CD4-positive, alpha-beta T cell (primary cell): ENCODE measurements at regions not wholly inside any gene's neighbourhood (a gene's known extent, or its start where the extent isn't known, plus 50 kb on each side); places are given as distances from the start of the nearest gene placed in this dataset.

Experiments
- ATAC-seq: fragments of 200-7000 bp; cut with Tn5 transposase; one replicate; pipeline ENCODE4 v1.10.0; 2022; ENCODE audit warnings: mild to moderate bottlenecking; ENCODE audit not compliant: poor library complexity
- CTCF ChIA-PET: fragments of 350-600 bp; sonication (Branson Sonifier 250); formaldehyde crosslinking; loops from one replicate; lab custom pipeline; 2021; ENCODE audit warnings: antibody characterized with exemption, inconsistent platforms; lab: Charles Lee
- POLR2A ChIA-PET: fragments of 350-600 bp; sonication (Branson Sonifier 250); formaldehyde crosslinking; loops from one replicate; lab custom pipeline; 2021; ENCODE audit warnings: antibody characterized with exemption, inconsistent platforms; lab: Charles Lee
- DNase-seq, 14 experiments: peaks; one replicate each; pipeline ENCODE4 v3.0.0-alpha.2; 2013 to 2020; ENCODE audit warnings: mixed read lengths in 2 of 14
- H3K27ac ChIP-seq, 2 donors: one replicate each; pipeline versions ENCODE4 v1.5.1 to v1.7.0; 2013; ENCODE audit warnings: low read length in 2 of 2, low read depth in 1 of 2, mild to moderate bottlenecking in 1 of 2
- H3K27me3 ChIP-seq, 2 experiments: 1 replicate in 1 of 2; 2 replicates in 1 of 2; pipeline versions ENCODE4 v1.6.1 to v1.7.0; 2013; ENCODE audit warnings: low read length in 2 of 2, control low read depth in 1 of 2, mild to moderate bottlenecking in 1 of 2, moderate library complexity in 1 of 2; ENCODE audit not compliant: insufficient read depth in 2 of 2, control insufficient read depth in 1 of 2
- H3K36me3 ChIP-seq: one replicate; pipeline ENCODE4 v1.6.1; 2013; ENCODE audit warnings: low read length, control low read depth; ENCODE audit not compliant: insufficient read depth
- H3K4me1 ChIP-seq: one replicate; pipeline ENCODE4 v1.6.1; 2013; ENCODE audit warnings: low read length, control low read depth; ENCODE audit not compliant: insufficient read depth
- H3K4me3 ChIP-seq: one replicate; pipeline ENCODE4 v1.5.1; 2013; ENCODE audit warnings: mild to moderate bottlenecking, low read length, moderate library complexity
- H3K9me3 ChIP-seq, 2 experiments: 1 replicate in 1 of 2; 2 replicates in 1 of 2; pipeline versions ENCODE4 v1.6.1 to v1.7.0; 2013; ENCODE audit warnings: low read length in 2 of 2, mild to moderate bottlenecking in 2 of 2, control low read depth in 1 of 2, moderate library complexity in 1 of 2; ENCODE audit not compliant: control insufficient read depth in 1 of 2, insufficient read depth in 1 of 2
- H3K27ac Mint-ChIP-seq: one replicate; pipeline ENCODE4 v1.8.0; 2020; ENCODE audit warnings: mixed read lengths
- H3K27me3 Mint-ChIP-seq: one replicate; pipeline ENCODE4 v1.8.0; 2021; ENCODE audit warnings: mixed read lengths
- H3K36me3 Mint-ChIP-seq: one replicate; pipeline ENCODE4 v1.8.0; 2021; ENCODE audit warnings: low read depth, mixed read lengths
- H3K4me1 Mint-ChIP-seq: one replicate; pipeline ENCODE4 v1.8.0; 2021; ENCODE audit warnings: low read depth, mixed read lengths
- H3K4me3 Mint-ChIP-seq: one replicate; pipeline ENCODE4 v1.8.0; 2020; ENCODE audit warnings: mild to moderate bottlenecking, mixed read lengths
- H3K9me3 Mint-ChIP-seq: one replicate; pipeline ENCODE4 v1.8.0; 2020; ENCODE audit warnings: mixed read lengths
- intact Hi-C, 2 experiments: fragments of 100-400 bp; cut with DNase I in 1 of 2; cut with micrococcal nuclease in 1 of 2; formaldehyde crosslinking; loops; one replicate each; pipeline versions ENCODE4 v1.15.1 to v1.9.0; 2023 to 2025; cut with DNase I, micrococcal nuclease
- TF ChIP-seq, protein P1 (sequence below): fragments of 200-600 bp; IDR thresholded peaks from one replicate; pipeline ENCODE4 v1.8.0; 2022; ENCODE audit warnings: antibody characterized with exemption, mild to moderate bottlenecking

- no peak overlapping the region for H3K4me3 Mint-ChIP-seq
Measured at GRCh38 chr13:69296130-69296529, 811.5 kb upstream of the ATXN8OS start.

GRCh38 chr13:69292789-69293425 is 814.7 kb upstream of the ATXN8OS start:
- POLR2A ChIA-PET, result no interaction called here
- DNase-seq (no peak), ATAC-seq (no peak)
- Histone ChIP-seq H3K4me1 (no peaks in the 10 kb centered on the region), H3K9me3 (no peaks in the 10 kb centered on the region), H3K4me3 (no peak overlapping the region), H3K36me3 (no peaks in the 10 kb centered on the region), H3K27ac (no peak overlapping the region), H3K27me3 (no peaks in the 10 kb centered on the region)
- H3K4me3 Mint-ChIP-seq, result no peak overlapping the region
- H3K4me1 Mint-ChIP-seq, result no peaks in the 10 kb centered on the region
- H3K36me3 Mint-ChIP-seq, result no peaks in the 10 kb centered on the region
- intact Hi-C loops, result no loop called here
- CTCF ChIA-PET, result no interaction called here
- H3K27ac Mint-ChIP-seq, result no peak overlapping the region
- H3K9me3 Mint-ChIP-seq, result peaks cover 6% of the 10 kb centered on the region
- TF ChIP-seq, protein P1, sequence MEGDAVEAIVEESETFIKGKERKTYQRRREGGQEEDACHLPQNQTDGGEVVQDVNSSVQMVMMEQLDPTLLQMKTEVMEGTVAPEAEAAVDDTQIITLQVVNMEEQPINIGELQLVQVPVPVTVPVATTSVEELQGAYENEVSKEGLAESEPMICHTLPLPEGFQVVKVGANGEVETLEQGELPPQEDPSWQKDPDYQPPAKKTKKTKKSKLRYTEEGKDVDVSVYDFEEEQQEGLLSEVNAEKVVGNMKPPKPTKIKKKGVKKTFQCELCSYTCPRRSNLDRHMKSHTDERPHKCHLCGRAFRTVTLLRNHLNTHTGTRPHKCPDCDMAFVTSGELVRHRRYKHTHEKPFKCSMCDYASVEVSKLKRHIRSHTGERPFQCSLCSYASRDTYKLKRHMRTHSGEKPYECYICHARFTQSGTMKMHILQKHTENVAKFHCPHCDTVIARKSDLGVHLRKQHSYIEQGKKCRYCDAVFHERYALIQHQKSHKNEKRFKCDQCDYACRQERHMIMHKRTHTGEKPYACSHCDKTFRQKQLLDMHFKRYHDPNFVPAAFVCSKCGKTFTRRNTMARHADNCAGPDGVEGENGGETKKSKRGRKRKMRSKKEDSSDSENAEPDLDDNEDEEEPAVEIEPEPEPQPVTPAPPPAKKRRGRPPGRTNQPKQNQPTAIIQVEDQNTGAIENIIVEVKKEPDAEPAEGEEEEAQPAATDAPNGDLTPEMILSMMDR, result no peak
- H3K27me3 Mint-ChIP-seq, result no peaks in the 10 kb centered on the region

More at GRCh38 chr13:69296130-69296529, 811.5 kb upstream of the ATXN8OS start:
- Mint-ChIP-seq H3K9me3 (peaks cover 2% of the 10 kb centered on the region), H3K36me3 (no peaks in the 10 kb centered on the region), H3K4me1 (no peaks in the 10 kb centered on the region), H3K27me3 (no peaks in the 10 kb centered on the region), H3K27ac (no peak overlapping the region)
- ChIA-PET POLR2A (no interaction called here), CTCF (no interaction called here)
- H3K27ac ChIP-seq, result no peak overlapping the region
- no peaks in the 10 kb centered on the region for H3K27me3 ChIP-seq
- DNase-seq (no peak), ATAC-seq (no peak)
- intact Hi-C loops, result no loop called here
- no peaks in the 10 kb centered on the region for H3K4me1 ChIP-seq
- no peak overlapping the region for H3K4me3 ChIP-seq
- TF ChIP-seq, protein P1, result no peak
- no peaks in the 10 kb centered on the region for H3K36me3 ChIP-seq
- H3K9me3 ChIP-seq, result no peaks in the 10 kb centered on the region

DNA sequence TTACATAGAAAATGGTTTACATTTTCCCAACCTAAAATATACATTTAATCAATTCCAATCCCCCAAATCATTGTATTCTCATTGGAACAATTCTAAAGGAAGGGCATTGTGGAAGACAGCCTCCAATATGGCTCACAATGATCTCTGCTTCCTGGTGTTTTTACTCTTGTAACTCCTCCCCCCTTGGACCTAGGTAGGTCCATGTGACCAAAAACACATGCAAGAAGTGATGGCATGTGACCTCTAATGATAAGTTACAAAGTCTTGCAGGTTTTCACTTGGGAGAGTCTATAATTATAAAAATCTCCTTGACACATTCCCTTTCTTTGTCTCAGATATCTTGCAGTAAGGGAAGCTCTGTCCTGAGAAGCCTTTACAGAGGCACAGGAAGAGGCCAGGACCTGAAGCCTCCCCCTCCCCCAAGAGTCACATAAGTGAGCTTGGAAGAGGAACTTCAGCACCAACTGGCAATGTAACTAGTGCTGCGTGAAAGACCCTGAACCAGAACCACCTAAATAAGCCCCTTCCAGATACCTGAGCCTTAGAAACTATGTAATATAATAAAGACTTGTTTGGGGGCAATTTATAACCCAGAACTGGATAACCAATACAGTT is 816.2 kb upstream of the ATXN8OS start:
- Mint-ChIP-seq H3K4me1 (no peaks in the 10 kb centered on the region), H3K36me3 (no peaks in the 10 kb centered on the region), H3K27me3 (no peaks in the 10 kb centered on the region), H3K27ac (no peak overlapping the region), H3K9me3 (peaks cover 11% of the 10 kb centered on the region), H3K4me3 (no peak overlapping the region)
- ChIA-PET CTCF (no interaction called here), POLR2A (no interaction called here)
- Histone ChIP-seq H3K36me3 (no peaks in the 10 kb centered on the region), H3K27ac (no peak overlapping the region), H3K27me3 (no peaks in the 10 kb centered on the region), H3K9me3 (no peaks in the 10 kb centered on the region), H3K4me1 (no peaks in the 10 kb centered on the region), H3K4me3 (no peak overlapping the region)
- TF ChIP-seq, protein P1, result no peak
- no peak for ATAC-seq
- intact Hi-C loops, result no loop called here
- DNase-seq, result no peak
